Nephron (organoid): ENCODE measurements at regions not wholly inside any gene's neighbourhood (a gene's known extent, or its start where the extent isn't known, plus 50 kb on each side); places are given as distances from the start of the nearest gene placed in this dataset.

ENCODE experiments used
- H3K27ac Mint-ChIP-seq, 3 experiments: 2 replicates each; pipeline ENCODE4 v1.8.0; 2020; ENCODE audit warnings: mixed read lengths in 3 of 3, mild to moderate bottlenecking in 2 of 3, moderate library complexity in 1 of 3
- H3K27me3 Mint-ChIP-seq: 2 replicates; pipeline ENCODE4 v1.8.0; 2021; ENCODE audit warnings: low read depth, mild to moderate bottlenecking, moderate library complexity, mixed read lengths
- H3K36me3 Mint-ChIP-seq: 2 replicates; pipeline ENCODE4 v1.8.0; 2020; ENCODE audit warnings: low read depth, mixed read lengths
- H3K4me1 Mint-ChIP-seq: 2 replicates; pipeline ENCODE4 v1.8.0; 2020; ENCODE audit warnings: mixed read lengths
- H3K4me3 Mint-ChIP-seq, 3 experiments: 2 replicates each; pipeline ENCODE4 v1.8.0; 2020; ENCODE audit warnings: mild to moderate bottlenecking in 3 of 3, mixed read lengths in 3 of 3, moderate library complexity in 2 of 3
- H3K9me3 Mint-ChIP-seq: 2 replicates; pipeline ENCODE4 v1.8.0; 2020; ENCODE audit warnings: mixed read lengths
- TF ChIP-seq, protein P1 (sequence below), 3 experiments: fragments of 200-600 bp; sonication (generic); IDR thresholded peaks; one replicate each; pipeline ENCODE4 v1.5.0; 2021; ENCODE audit warnings: antibody characterized with exemption in 3 of 3; ENCODE audit not compliant: unreplicated experiment in 3 of 3

DNA sequence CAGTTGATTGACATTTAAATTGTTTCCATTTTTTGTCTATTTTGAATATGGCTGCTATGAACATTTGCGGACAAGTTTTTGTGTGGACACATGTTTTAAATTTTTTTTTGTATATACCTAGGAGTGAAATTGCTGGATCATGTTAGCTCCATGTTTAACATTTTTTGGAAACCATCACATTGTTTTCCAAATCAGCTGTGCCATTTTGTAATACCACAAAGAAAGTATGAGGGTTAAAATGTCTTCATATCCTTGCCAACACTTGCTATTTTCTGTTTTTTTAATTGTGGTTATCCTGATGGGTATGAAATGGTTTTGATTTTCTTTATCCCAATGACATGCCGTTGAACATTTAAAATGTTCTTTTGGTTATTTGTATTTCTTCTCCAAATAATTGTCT lies 52.1 kb downstream of the CARTPT start:
- H3K4me3 Mint-ChIP-seq: no peak overlapping the region
- H3K9me3 Mint-ChIP-seq: no peaks in the 10 kb centered on the region
- no peaks in the 10 kb centered on the region for H3K27me3 Mint-ChIP-seq
- H3K27ac Mint-ChIP-seq: no peak overlapping the region
- no peaks in the 10 kb centered on the region for H3K4me1 Mint-ChIP-seq
- no peaks in the 10 kb centered on the region for H3K36me3 Mint-ChIP-seq
- TF ChIP-seq, protein P1, sequence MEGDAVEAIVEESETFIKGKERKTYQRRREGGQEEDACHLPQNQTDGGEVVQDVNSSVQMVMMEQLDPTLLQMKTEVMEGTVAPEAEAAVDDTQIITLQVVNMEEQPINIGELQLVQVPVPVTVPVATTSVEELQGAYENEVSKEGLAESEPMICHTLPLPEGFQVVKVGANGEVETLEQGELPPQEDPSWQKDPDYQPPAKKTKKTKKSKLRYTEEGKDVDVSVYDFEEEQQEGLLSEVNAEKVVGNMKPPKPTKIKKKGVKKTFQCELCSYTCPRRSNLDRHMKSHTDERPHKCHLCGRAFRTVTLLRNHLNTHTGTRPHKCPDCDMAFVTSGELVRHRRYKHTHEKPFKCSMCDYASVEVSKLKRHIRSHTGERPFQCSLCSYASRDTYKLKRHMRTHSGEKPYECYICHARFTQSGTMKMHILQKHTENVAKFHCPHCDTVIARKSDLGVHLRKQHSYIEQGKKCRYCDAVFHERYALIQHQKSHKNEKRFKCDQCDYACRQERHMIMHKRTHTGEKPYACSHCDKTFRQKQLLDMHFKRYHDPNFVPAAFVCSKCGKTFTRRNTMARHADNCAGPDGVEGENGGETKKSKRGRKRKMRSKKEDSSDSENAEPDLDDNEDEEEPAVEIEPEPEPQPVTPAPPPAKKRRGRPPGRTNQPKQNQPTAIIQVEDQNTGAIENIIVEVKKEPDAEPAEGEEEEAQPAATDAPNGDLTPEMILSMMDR (IDR thresholded peaks at IDR 0.05; ENCODE audit: unreplicated experiment in 3 of 3): no peak

DNA sequence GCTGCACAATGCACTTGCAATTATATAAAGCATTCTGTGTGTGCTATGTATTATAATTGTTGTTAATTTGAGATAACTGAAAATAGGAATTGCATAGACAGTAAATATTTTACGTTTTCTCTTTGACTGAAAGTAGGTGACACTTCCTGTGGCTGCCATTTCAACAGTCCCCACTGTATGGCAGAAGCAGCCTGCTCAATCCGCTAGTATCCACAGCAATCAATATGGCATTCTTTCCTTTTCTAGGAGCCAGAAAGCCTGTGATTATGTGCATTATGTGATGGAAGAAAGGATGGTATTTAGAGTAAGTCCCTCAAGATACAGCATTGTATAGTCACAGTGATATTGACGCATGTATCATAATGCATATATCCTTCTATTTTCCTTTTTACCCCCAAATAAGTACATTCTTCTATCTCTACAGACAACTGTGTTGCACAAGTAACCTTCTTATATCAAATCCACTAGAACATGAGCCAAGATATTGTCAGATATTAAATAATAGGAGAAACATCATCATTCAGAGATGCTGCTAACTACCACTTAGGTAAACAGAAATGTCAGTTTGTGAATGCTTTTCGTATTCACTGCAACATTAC lies 59.7 kb downstream of the CARTPT start:
- no peak overlapping the region for H3K27ac Mint-ChIP-seq
- H3K9me3 Mint-ChIP-seq: no peaks in the 10 kb centered on the region
- H3K4me3 Mint-ChIP-seq: no peak overlapping the region
- TF ChIP-seq, protein P1 (IDR thresholded peaks at IDR 0.05; ENCODE audit: unreplicated experiment in 3 of 3): peak; percentile 35 to 51 (median 40)
- H3K27me3 Mint-ChIP-seq: peaks cover 4% of the 10 kb centered on the region
- peaks cover 7% of the 10 kb centered on the region for H3K4me1 Mint-ChIP-seq
- H3K36me3 Mint-ChIP-seq: no peaks in the 10 kb centered on the region

DNA sequence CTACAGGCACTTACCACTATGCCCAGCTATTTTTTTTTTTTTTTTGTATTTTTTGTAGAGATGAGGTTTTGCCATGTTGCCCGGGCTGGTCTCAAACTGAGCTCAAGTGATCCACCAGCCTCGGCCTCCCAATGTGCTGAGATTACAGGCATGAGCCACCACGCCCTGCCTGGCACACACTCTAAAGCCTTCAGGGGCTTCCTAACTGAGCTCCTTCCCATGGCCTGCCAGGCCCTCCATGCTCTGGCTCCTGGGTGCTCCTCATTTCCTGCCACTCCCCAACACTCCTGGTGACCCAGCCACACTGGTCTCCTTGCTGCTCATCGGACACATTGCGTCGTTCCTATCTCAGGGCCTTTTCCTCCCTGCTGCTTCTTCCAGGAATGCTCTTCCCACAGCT lies 61.5 kb downstream of the CARTPT start:
- Mint-ChIP-seq H3K27me3 (peaks cover 4% of the 10 kb centered on the region), H3K4me3 (no peak overlapping the region), H3K9me3 (no peaks in the 10 kb centered on the region), H3K4me1 (peaks cover 7% of the 10 kb centered on the region), H3K27ac (no peak overlapping the region), H3K36me3 (no peaks in the 10 kb centered on the region)
- TF ChIP-seq, protein P1 (IDR thresholded peaks at IDR 0.05; ENCODE audit: unreplicated experiment in 3 of 3): no peak

DNA sequence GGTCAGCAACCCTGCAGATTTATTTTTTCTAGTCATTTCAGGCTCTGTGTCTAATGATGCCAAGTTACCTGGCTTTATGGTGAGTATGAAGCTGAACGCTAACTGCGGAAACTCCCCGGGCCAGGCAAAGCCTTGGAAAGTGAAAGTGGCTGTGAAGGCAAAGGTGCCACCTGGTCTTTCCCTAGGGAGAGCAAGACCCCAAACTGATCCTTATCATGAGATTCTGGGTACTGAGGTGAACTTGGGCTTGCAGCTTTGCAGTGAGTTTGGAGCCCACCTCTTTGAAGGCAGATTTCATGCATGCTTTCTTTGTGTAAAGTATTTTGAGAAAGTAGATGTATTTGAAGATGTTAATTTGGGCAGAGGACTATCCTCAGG lies 63.3 kb downstream of the CARTPT start:
- no peaks in the 10 kb centered on the region for H3K36me3 Mint-ChIP-seq
- peaks cover 4% of the 10 kb centered on the region for H3K27me3 Mint-ChIP-seq
- H3K4me1 Mint-ChIP-seq: peaks cover 7% of the 10 kb centered on the region
- peak overlapping the region in 2 of 3 experiments; percentile 2 to 86 for H3K27ac Mint-ChIP-seq
- peak overlapping the region in 1 of 3 experiments; percentile 42 for H3K4me3 Mint-ChIP-seq
- TF ChIP-seq, protein P1 (IDR thresholded peaks at IDR 0.05; ENCODE audit: unreplicated experiment in 3 of 3): no peak
- no peaks in the 10 kb centered on the region for H3K9me3 Mint-ChIP-seq

DNA sequence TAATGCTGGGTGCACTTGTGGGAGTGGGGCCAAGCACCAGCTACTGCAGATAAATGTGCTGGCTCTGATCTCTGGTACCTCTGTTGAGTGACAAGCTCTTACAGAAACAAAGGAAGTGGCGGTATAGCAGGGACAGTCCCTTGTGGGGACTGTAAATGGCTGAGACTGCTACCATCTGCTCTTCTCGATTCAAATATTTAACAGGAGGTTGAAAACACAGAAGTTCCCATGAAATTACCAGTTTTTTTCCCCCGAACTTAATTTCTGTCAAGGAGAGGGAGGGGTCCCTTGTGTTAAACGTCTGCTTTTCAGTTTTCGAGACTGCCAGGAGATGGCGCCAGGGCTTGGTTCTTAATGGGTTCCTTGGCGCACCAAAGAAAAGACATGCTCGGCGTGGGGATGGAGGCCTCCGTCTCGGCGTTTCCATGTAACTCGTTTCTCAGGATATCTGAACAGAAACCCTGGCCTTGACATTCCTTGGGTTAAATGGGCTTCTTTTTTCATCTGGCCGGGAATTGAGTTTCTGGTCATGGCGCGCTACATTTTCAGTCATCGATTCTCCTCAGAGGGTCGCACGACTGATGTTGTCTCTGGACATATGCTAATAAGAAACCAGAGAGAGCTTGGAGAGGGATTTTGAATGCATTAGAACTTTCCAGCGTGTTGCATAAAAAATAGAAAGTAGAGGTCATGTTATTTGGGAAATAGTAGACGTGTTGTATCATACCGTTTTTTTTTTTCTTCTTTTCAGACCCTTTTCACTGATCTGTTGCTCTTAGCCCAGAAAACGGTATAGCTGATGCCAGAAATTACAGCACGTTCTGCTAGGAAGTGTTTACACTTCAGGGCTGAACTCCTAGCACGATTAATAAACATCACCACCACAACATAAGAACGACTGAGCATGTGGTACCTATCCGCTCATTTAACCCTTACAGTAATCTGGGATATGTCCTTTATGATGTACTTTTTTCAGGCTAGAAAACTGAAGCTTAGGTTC lies 64.0 kb downstream of the CARTPT start:
- H3K27ac Mint-ChIP-seq: peak overlapping the region in 2 of 3 experiments; percentile 2 to 86
- TF ChIP-seq, protein P1 (IDR thresholded peaks at IDR 0.05; ENCODE audit: unreplicated experiment in 3 of 3): peak; percentile 77 to 83 (median 78)
- H3K27me3 Mint-ChIP-seq: peaks cover 4% of the 10 kb centered on the region
- H3K36me3 Mint-ChIP-seq: no peaks in the 10 kb centered on the region
- peak overlapping the region in 2 of 3 experiments; percentile 24 to 42 for H3K4me3 Mint-ChIP-seq
- H3K4me1 Mint-ChIP-seq: peaks cover 7% of the 10 kb centered on the region
- H3K9me3 Mint-ChIP-seq: no peaks in the 10 kb centered on the region
